Testis (tissue), 2 donors: ENCODE measurements at regions not wholly inside any gene's neighbourhood (a gene's known extent, or its start where the extent isn't known, plus 50 kb on each side); places are given as distances from the start of the nearest gene placed in this dataset.
"Not testable (repeated sequence)": the region's sequence is repeated elsewhere in the genome, so short reads cannot be mapped to it uniquely, and the experiment has no call there.

ENCODE experiments used
- CTCF ChIP-seq, 3 experiments: fragments of 450-650 bp in 2 of 3; fragments of 200-600 bp in 1 of 3; sonication (generic) in 1 of 3; IDR thresholded peaks; one replicate each; pipeline ENCODE4 v1.5.1; 2016 to 2019; ENCODE audit warnings: antibody characterized with exemption in 3 of 3, mild to moderate bottlenecking in 2 of 3, moderate library complexity in 1 of 3
- POLR2A ChIP-seq: fragments of 450-650 bp; IDR thresholded peaks from one replicate; pipeline ENCODE4 v1.6.1; 2017; ENCODE audit warnings: antibody characterized with exemption, mild to moderate bottlenecking, moderate library complexity

DNA sequence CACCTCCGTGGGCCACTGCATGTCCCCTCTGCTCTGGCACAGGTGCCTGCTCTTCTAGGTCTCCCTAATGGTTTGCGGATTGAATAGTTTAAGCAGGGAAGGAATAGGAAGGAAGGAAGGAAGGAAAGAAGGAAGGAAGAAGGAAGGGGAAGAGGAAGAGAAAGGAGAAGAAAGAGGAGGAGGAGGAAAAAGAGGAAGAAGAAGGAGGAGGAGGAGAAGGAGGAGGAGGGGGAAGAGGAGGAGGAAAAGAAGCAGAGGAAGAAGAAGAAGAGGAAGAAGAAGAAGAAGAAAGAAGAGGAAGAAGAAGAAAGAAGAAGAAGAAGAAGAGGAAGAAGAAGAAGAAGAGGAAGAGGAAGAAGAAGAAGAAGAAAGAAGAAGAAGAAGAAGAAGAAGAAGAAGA is 376.8 kb upstream of the PODXL start:
- TF ChIP-seq CTCF (IDR thresholded peaks at IDR 0.05); POLR2A: not testable (repeated sequence)
